T-helper 17 cell (primary cell): ENCODE measurements at regions not wholly inside any gene's neighbourhood (a gene's known extent, or its start where the extent isn't known, plus 50 kb on each side); places are given as distances from the start of the nearest gene placed in this dataset.

Source experiments
- ATAC-seq: fragments of 150-1000 bp; cut with Tn5 transposase; 2 replicates; pipeline ENCODE4 v1.10.0; 2021; ENCODE audit warnings: mild to moderate bottlenecking, moderate library complexity
- DNase-seq, 3 donors: peaks; one replicate each; pipeline versions ENCODE4 v3.0.0 to v3.0.0-alpha.2; 2020 to 2021
- H3K9me3 ChIP-seq: one replicate; pipeline ENCODE4 v1.7.0; 2013; ENCODE audit warnings: low read length, mild to moderate bottlenecking; ENCODE audit not compliant: control insufficient read depth, poor library complexity, severe bottlenecking
- H3K27ac Mint-ChIP-seq: one replicate; pipeline ENCODE4 v1.8.0; 2022; ENCODE audit warnings: mild to moderate bottlenecking, moderate library complexity, mixed read lengths
- H3K27me3 Mint-ChIP-seq: one replicate; pipeline ENCODE4 v1.8.0; 2022; ENCODE audit warnings: mixed read lengths
- H3K36me3 Mint-ChIP-seq: one replicate; pipeline ENCODE4 v1.8.0; 2022; ENCODE audit warnings: low read depth, mixed read lengths
- H3K4me1 Mint-ChIP-seq: one replicate; pipeline ENCODE4 v1.8.0; 2022; ENCODE audit warnings: mild to moderate bottlenecking, mixed read lengths
- H3K4me3 Mint-ChIP-seq: one replicate; pipeline ENCODE4 v1.8.0; 2022; ENCODE audit warnings: mild to moderate bottlenecking, moderate library complexity, mixed read lengths

DNA sequence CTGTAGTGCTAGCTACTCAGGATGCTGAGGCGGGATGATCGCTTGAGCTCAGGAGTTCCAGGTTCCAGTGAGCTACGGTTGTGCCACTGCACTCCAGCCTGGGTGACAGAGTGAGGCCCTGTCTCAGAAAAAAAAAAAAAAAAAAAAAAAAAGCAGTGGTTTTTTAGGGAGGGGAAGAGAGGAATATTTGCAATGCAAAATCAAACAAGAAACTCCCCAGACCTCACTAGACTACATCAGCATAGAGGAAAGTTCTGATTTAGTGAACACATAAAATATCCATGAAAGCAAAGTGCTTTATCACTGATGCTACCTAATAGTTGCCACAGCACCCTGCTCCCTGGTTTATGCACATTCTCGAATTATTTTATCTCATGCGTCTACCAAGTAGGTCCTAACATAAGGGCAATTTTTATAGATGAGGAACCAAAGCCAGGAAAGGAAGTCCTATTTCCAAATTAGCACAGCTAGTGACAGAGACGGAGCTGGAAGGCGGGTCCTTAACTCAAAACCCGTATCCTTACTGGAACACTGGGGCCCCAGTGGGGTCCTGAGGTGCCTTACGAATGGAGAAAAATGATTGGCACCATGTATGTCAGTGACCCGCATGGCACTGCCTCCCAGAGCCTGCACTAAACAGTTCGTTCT, 50.7 kb upstream of the GPR157 start:
- Mint-ChIP-seq H3K4me1 (peaks cover 4% of the 10 kb centered on the region), H3K4me3 (no peak overlapping the region), H3K27ac (no peak overlapping the region), H3K36me3 (no peaks in the 10 kb centered on the region), H3K27me3 (peaks cover 26% of the 10 kb centered on the region)
- ATAC-seq (no peak), DNase-seq (no peak)
- no peaks in the 10 kb centered on the region for H3K9me3 ChIP-seq

DNA sequence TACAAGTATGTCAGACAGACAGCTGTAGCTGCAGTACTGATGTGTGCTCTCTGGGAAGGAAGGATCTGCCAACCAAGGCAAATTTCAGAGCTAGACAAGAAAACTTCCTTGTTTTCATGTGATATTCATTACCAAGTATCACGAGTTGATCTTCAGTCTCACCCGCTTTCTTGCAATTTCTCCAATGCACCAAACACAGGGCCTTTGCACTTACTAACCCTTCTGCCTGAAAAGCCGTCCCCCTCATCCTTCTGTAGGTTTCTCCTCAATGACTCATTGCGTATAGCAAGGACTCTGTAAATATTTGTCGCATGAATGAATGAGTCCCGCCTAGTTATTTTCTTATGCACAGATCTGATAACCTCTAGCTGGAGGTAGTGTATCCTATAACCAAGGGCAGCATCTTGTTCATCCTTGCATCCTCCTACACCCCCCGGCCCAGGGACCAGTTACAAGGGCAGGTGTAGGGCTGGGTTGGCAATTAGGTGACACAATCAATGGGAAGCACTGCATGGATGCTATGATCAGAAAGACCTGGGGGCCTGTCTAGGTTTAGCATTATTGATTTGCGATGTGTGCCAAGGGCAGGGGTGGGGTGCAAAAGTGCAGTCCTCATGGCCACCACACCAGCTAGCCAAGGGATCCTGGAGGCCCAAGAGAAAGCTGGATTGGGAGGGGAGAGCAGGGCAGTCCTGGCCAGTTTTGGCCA, 51.4 kb upstream of the GPR157 start:
- no peak overlapping the region for H3K27ac Mint-ChIP-seq
- peaks cover 22% of the 10 kb centered on the region for H3K27me3 Mint-ChIP-seq
- no peak overlapping the region for H3K4me3 Mint-ChIP-seq
- H3K4me1 Mint-ChIP-seq: peaks cover 4% of the 10 kb centered on the region
- ATAC-seq (no peak), DNase-seq (no peak)
- no peaks in the 10 kb centered on the region for H3K36me3 Mint-ChIP-seq
- H3K9me3 ChIP-seq: no peaks in the 10 kb centered on the region

DNA sequence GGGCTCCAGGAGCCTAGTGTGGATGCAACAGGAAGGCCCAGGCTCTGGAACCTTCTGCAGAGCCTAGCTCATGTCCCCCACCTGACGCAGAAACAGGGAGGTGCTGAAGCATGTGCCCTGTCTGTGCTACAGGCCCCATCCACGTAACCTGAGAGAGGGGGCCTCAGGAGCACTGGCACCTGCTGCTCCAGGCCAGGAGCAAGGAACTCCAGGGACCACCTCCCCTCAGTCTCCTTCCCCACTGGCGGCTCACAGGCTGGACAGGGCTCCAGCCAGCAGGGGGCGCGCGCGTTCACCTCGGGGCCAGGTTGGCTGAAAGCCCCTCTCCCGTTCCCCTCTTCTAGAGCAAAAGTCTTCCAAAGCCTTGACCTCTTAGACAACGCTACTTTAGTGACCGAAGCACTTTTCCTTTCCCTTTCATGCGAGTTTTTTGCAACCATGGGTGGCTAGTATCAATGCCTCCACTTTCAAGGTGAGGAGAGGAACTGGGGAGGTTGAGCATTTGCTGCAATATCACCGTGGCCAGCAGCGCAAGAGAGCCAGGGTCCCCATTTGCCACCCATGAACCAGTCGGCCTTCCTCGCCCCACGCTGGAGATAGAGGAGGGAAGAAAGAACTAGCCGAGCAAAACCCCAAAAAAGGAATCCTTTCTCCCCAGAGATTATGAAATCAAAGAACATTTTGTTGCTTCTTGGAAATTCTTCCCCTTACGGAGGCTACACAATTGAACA, 52.4 kb upstream of the GPR157 start:
- DNase-seq: peak; percentile 54 to 73 (median 71)
- Mint-ChIP-seq H3K36me3 (no peaks in the 10 kb centered on the region), H3K27me3 (peaks cover 25% of the 10 kb centered on the region), H3K4me3 (peak overlapping the region; percentile 85), H3K4me1 (peaks cover 4% of the 10 kb centered on the region), H3K27ac (peak overlapping the region; percentile 27)
- H3K9me3 ChIP-seq: no peaks in the 10 kb centered on the region
- peak; percentile 74 for ATAC-seq

DNA sequence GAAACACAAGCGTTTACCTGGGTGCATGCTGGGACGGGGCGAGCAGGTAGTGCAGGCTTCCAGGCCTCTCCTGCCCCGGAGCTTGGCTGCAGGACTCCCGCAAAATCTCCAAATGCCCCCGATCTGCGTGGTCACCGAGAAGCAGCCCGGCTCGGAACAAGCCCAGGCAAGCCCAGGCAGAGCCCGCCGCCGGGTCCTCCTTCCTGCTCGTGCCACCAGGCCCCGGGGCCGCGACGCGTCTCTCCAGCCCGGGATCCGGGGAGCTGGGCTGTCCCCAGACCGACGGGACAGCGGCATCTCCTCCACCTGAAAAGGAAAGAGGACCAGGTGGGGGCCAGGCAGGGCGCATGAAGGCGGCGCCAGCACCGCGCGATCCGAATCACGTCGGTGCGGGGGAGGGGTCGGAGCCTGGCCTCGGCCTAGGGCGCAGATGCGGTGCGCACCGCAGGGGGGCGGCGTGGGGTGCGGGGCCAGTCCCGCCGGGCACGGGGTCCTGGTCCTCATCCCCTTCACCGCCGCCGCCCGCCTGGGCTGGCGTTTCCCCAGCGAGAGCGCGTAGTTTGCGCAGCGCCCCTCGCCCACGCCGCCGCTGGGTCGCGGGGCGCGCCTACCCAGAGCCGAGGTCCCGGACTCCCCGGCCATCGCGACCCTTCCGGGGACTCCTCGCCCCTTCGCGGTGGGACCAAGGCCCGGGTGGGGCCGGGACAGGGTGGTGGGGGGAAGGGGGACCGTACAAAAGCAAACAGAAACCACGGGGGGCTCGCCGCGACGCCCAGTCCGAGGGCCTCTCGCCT, 52.4 kb upstream of the H6PD start:
- Mint-ChIP-seq H3K27ac (peak overlapping the region; percentile 27), H3K4me3 (peak overlapping the region; percentile 85), H3K36me3 (no peaks in the 10 kb centered on the region), H3K27me3 (peaks cover 19% of the 10 kb centered on the region), H3K4me1 (peaks cover 4% of the 10 kb centered on the region)
- no peak for DNase-seq
- ATAC-seq: peak; percentile 50
- no peaks in the 10 kb centered on the region for H3K9me3 ChIP-seq

DNA sequence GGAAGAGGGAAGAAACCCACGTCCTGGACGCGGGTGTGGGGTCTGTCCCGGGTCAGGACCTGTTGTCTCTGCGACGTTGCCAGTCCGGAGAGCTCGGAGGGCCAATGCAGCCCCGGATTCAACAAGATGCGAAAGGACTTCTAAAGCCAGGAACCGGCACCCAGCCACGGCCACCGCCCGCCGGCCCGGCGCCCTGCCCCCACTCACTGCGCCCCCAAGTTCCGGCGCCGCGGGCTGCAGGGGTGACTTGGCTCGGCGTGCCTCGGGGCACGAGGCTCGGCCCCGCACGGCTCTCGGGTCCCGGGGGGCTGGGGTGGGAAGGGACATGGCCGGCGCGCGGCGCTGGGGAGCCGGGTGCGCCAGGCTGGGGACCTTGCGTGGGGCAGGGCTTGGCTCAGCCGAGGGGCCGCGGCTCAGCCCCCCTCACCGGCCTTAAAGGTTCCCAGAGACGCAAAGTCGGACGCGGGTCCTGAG, 51.8 kb upstream of the H6PD start:
- no peaks in the 10 kb centered on the region for H3K9me3 ChIP-seq
- Mint-ChIP-seq H3K36me3 (no peaks in the 10 kb centered on the region), H3K27ac (no peak overlapping the region), H3K4me1 (peaks cover 4% of the 10 kb centered on the region), H3K27me3 (peaks cover 19% of the 10 kb centered on the region), H3K4me3 (peak overlapping the region; percentile 73)
- DNase-seq (no peak), ATAC-seq (no peak)

DNA sequence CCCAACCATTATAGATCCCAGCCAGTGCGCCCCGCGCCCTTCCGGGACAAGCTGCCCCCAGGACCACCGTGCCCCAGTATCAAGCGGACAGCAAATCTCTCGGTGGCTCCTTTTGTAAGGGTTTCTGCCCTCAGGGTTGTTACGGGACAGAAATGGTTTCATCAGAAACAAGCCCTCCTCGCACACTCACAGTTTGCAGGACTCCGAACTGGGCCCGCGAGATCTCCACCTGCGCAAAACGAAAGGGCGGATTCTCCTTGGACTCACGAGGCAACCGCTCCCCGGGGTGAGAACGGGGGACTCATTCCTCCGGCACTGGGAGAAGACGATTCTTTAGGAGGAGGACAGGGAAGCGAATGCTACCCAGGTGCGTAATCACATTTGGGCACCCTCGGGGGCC, 51.1 kb upstream of the H6PD start:
- Mint-ChIP-seq H3K4me3 (peak overlapping the region; percentile 66), H3K27me3 (peaks cover 19% of the 10 kb centered on the region), H3K27ac (no peak overlapping the region), H3K4me1 (peaks cover 4% of the 10 kb centered on the region), H3K36me3 (no peaks in the 10 kb centered on the region)
- DNase-seq (no peak), ATAC-seq (no peak)
- no peaks in the 10 kb centered on the region for H3K9me3 ChIP-seq

DNA sequence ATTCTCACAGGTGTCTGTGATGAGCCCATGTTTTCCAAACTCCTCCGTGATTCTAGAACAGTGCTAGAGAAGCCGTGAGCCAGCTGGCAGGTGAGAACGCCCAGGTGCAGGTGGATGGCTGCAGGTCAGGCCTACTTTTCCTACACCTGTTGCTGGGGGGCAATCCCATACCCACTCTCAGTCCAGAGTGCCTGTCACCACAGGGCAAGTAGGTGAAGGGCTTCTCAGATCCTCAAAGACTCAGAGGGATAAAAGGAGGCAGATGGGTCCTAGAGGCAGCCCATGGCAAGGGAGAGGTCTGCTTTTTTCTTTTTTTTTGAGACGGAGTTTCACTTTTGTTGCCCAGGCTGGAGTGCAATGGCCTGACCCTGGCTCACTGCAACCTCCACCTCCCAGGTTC, 50.7 kb upstream of the H6PD start:
- peaks cover 4% of the 10 kb centered on the region for H3K4me1 Mint-ChIP-seq
- no peak for ATAC-seq
- H3K27me3 Mint-ChIP-seq: peaks cover 19% of the 10 kb centered on the region
- no peak for DNase-seq
- no peaks in the 10 kb centered on the region for H3K9me3 ChIP-seq
- H3K27ac Mint-ChIP-seq: no peak overlapping the region
- H3K4me3 Mint-ChIP-seq: peak overlapping the region; percentile 66
- no peaks in the 10 kb centered on the region for H3K36me3 Mint-ChIP-seq

DNA sequence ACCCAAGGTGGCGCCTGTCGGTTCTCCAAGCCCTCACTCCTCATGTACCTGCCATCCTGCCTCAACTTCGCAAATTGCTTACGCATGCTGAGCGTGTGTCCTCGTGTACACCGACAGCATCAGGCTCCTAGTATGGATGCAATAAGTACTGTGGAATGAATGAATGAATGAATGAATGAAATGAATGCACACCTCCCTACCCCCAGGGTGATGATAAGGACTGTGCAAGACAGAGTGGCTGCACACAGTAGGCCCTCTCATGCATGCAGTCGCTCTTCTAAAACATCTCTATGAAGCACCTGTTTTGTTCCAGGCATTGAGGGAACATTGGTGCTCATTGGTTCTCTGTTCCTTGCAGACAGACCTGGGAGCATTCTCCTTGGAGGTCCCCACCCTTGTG, 49.8 kb upstream of the H6PD start:
- Mint-ChIP-seq H3K4me3 (no peak overlapping the region), H3K4me1 (peaks cover 4% of the 10 kb centered on the region), H3K27me3 (peaks cover 21% of the 10 kb centered on the region), H3K27ac (no peak overlapping the region), H3K36me3 (no peaks in the 10 kb centered on the region)
- ATAC-seq (no peak), DNase-seq (no peak)
- H3K9me3 ChIP-seq: no peaks in the 10 kb centered on the region
